GM19240 (cell line): ENCODE measurements at regions not wholly inside any gene's neighbourhood (a gene's known extent, or its start where the extent isn't known, plus 50 kb on each side); places are given as distances from the start of the nearest gene placed in this dataset.

Source experiments
- DNase-seq: peaks from one replicate; pipeline ENCODE4 v3.0.0; 2011; ENCODE audit warnings: low spot score; ENCODE audit not compliant: insufficient read length

- no peak for DNase-seq
Measured at GRCh38 chr20:50242548-50242862, 51.9 kb downstream of the CEBPB start.

GRCh38 chr20:50242863-50243609 is 52.4 kb downstream of the CEBPB start:
- no peak for DNase-seq

- no peak for DNase-seq
Measured at GRCh38 chr20:50243610-50244351, 53.2 kb downstream of the CEBPB start.

- DNase-seq, result no peak
Measured at GRCh38 chr20:50244352-50245149, 53.9 kb downstream of the CEBPB start.

- DNase-seq, result no peak
Measured at GRCh38 chr20:50245498-50246366, 55.1 kb downstream of the CEBPB start.

- DNase-seq, result no peak
Measured at GRCh38 chr20:50246367-50247195, 56.0 kb downstream of the CEBPB start.

- DNase-seq, result no peak
Measured at GRCh38 chr20:50247196-50248094, 56.8 kb downstream of the CEBPB start.

GRCh38 chr20:50248104-50248641 is 57.5 kb downstream of the CEBPB start:
- DNase-seq, result no peak

- DNase-seq, result no peak
Measured at GRCh38 chr20:50249447-50250388, 59.1 kb downstream of the CEBPB start.

GRCh38 chr20:50250679-50251382 is 60.2 kb downstream of the CEBPB start:
- DNase-seq, result no peak

GRCh38 chr20:50251383-50251748 is 60.7 kb downstream of the CEBPB start:
- no peak for DNase-seq

- no peak for DNase-seq
Measured at GRCh38 chr20:50251992-50252511, 61.4 kb downstream of the CEBPB start.

GRCh38 chr20:50252701-50253100 is 62.1 kb downstream of the CEBPB start:
- DNase-seq, result no peak

GRCh38 chr20:50253101-50253500 is 62.5 kb downstream of the CEBPB start:
- no peak for DNase-seq

- DNase-seq, result no peak
Measured at GRCh38 chr20:50254466-50255079, 63.9 kb downstream of the CEBPB start.

- no peak for DNase-seq
Measured at GRCh38 chr20:50256577-50256976, 65.9 kb downstream of the CEBPB start.

- no peak for DNase-seq
Measured at GRCh38 chr20:50257860-50258259, 67.2 kb downstream of the CEBPB start.
